Middle frontal gyrus (tissue), 1 donor: ENCODE measurements at regions not wholly inside any gene's neighbourhood (a gene's known extent, or its start where the extent isn't known, plus 50 kb on each side); places are given as distances from the start of the nearest gene placed in this dataset.
"Not testable (repeated sequence)": the region's sequence is repeated elsewhere in the genome, so short reads cannot be mapped to it uniquely, and the experiment has no call there.

Experiments
- DNase-seq: peaks from one replicate; pipeline ENCODE4 v3.0.0-alpha.2; 2015; ENCODE audit warnings: low spot score; ENCODE audit errors: extremely low spot score

GRCh38 chr9:67423049-67423728 lies 430.8 kb upstream of the SPATA31A3 start:
- DNase-seq, result not testable (repeated sequence)

GRCh38 chr9:67418496-67419079 lies 426.2 kb upstream of the SPATA31A3 start:
- not testable (repeated sequence) for DNase-seq

GRCh38 chr9:67417341-67417983 lies 425.1 kb upstream of the SPATA31A3 start:
- DNase-seq, result not testable (repeated sequence)

GRCh38 chr9:67416639-67417038 lies 424.3 kb upstream of the SPATA31A3 start:
- DNase-seq, result not testable (repeated sequence)

DNA sequence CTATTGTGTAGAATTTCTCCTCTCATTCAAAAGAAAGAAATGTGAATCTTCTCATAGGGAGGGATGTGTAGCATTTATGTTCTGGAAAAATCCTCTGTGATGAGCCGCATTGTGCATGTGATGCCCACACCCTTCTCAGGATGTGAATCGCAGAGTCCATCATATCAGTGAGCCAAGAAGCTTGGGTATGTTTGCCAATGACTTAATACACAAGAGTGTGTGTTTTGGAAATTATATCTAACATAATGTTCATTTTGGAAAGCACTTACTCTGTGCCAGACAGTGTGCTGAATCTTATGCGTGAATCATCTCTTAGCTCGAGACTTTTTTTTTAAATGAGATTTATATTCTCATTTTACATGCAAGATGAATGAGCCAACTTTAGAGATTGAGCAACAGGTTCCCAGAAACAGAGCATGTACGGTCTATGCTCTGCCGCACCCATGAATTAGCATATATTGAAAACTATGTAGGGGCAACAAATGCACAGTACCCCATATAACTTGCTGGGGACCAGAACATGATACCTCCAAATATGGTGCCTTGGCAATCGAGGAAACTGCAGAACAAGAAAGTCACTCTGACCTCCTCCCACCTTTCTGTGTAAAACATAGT lies 418.4 kb upstream of the SPATA31A3 start:
- DNase-seq, result not testable (repeated sequence)

DNA sequence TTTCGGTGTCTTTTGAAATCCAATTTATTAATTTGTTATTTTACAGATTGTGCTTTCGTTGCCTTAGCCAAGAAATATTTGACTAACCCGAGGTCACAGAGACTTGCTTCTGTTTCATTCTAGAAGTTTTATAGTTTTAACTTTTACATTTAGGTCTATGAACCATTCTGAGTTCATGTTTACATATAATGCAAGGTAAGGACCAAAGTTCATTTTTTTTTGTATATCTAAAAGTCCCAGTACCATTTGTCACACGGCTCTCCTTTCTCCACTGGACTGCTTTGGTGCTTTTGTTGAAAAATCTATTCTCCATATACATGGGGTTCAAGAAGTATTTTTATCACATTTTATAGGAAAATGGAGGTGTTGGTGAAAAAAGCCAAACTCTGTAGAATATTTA lies 411.4 kb upstream of the SPATA31A3 start:
- DNase-seq, result not testable (repeated sequence)

DNA sequence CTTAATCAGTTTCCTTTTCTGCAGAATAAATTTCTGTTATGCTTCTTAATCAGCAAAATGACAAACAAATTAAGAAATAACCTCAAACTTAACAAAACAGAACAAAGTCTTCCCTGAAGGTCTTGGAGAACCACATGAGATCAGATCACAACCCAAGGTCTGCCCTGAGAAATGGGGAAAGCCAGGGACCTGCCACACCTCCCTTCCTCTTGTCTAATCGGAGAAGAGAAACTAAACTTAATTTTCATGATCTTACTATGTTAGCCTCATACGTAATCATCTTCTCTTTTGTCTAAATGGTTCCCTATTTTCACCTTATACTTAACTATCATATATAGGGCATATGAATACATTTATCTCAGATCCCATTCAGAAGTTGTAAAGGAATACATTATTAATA lies 405.4 kb upstream of the SPATA31A3 start:
- DNase-seq, result not testable (repeated sequence)

- not testable (repeated sequence) for DNase-seq
Observed at GRCh38 chr9:67394782-67395181, 402.4 kb upstream of the SPATA31A3 start.

DNA sequence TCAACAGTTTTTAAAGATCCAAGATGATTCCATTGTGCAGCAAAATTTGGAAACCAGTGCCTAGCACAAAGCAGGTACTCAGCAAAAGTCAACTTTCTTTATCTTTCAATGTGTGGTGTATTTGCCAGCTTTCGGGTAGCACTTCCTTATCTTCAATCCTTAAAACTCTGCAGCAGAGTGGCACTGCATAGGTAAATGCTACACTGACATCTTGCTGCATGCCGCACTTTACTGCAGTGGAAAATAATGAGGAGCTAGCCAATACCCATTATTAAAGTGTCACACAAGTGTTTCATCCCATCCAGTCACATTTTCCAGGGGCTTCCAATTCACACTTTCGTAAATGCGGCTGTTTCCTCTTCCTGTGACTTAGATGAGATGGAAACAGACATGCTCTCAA lies 401.7 kb upstream of the SPATA31A3 start:
- not testable (repeated sequence) for DNase-seq

DNA sequence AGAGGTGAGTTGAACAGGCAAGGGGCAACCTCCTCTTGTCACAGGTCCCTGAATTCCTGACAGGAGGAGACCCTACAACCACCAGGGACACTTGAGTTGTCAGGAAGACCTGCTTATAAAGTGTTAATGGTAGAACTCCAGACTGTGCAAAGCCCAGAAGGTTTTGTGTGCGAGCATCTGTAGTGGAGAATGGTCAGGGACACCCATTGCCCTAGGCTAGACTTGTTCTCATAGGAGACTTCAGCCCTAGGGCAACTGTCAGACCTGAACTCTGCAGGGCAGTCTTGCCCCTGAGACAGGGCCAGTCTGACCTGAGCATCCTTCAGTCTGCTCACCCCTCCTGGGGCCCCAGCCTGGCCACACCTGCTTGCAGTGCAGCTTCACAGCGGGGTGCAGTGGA lies 377.3 kb upstream of the SPATA31A3 start:
- not testable (repeated sequence) for DNase-seq

DNA sequence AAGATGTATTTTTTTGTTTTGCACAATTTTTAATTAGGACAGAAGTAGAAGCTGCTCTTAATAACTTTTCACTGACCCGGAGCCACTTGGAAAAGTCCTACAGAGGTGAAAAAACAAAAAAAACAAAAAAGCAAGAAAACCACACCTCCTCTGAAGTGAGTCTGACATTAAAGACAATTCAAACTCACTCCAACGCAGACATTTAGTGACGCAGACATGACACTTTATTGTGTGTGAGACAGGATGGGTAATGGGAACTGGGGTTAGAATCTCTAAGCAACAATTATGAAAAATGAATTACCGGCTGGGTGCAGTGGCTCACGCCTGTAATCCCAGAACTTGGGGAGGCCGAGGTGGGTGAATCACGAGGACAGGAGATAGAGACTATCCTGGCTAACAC lies 370.0 kb upstream of the SPATA31A3 start:
- DNase-seq, result not testable (repeated sequence)

DNA sequence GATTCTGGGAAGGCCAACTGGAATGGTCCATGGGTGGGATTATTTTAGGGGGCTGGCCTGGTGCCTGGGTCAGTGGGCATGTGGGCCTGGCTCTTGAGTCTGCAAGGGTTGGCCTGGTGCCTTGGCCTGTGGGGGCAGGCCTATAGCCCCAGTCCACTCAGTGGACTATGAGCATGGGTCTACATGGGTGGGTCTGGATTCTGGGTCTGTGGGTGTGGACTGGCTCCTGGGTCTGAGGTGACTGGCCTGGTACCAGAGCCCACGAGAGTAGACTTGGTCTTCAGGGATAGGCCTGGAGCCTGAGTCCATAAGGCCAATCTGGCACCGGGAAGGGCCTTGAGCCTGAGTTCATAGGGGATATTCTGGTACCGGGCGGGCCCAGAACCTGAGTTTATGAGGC lies 361.6 kb upstream of the SPATA31A3 start:
- not testable (repeated sequence) for DNase-seq

- DNase-seq, result not testable (repeated sequence)
Observed at GRCh38 chr9:67349424-67349759, 357.0 kb upstream of the SPATA31A3 start.

DNA sequence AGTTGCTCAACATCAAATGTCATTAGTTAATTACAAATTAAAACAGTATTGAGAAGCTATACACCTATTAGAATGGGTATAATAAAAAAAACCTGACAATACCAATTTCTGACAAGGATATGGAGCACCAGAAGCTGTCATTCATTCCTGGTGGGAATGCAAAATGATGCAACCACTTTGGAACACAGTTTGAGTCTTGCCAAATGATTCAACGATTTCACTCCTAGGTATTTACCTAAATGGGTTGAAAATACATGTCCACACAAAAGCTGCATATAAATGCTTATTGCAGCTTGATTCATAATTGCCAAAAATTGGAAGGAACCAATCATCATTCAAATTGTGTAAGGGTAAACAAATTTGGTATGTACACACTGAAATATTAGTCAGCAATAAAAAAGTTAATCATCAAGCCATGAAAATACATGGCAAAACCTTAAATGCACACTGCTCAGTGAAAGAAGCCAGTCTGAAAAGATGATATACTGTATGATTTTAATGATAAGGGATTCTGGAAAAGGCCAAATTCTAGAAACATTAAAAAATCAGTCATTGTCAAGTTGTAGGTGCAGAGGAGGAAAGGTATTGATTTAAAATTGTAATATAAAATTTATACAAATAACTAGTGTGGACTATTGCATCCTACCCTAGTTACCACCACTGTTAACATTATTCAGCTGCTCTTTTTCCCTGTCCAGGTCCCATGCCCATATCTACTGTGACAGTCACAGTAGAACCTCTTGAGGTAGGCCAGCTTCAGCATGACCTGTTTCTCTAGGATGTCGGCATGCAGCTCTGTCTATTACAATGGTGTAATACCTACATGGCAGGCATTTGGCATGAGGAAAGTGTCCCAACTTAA lies 356.4 kb upstream of the SPATA31A3 start:
- not testable (repeated sequence) for DNase-seq

DNA sequence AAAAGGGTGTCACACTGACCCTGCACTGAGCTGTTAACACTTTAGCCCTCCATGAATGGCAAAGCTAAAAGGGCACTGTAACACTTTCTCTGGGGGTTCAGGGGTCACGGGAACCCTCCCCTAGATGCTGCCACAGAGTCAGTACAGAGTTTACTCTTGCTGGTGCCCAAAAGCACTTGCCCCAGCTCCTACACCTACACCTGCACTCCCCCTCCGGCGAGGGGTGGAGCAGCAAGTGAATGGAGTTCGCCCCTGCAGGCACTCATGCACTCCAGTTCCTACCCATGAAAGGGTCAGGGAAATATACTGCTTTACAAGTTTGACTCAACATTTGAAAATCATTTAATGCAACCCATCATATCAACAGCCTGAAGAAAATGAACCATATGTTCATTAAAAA lies 355.7 kb upstream of the SPATA31A3 start:
- DNase-seq, result not testable (repeated sequence)

GRCh38 chr9:67339216-67339615 lies 346.9 kb upstream of the SPATA31A3 start:
- not testable (repeated sequence) for DNase-seq

GRCh38 chr9:67338201-67338600 lies 345.9 kb upstream of the SPATA31A3 start:
- DNase-seq, result not testable (repeated sequence)

- DNase-seq, result not testable (repeated sequence)
Observed at GRCh38 chr9:67334727-67335572, 342.6 kb upstream of the SPATA31A3 start.

- DNase-seq, result not testable (repeated sequence)
Observed at GRCh38 chr9:67331634-67332033, 339.3 kb upstream of the SPATA31A3 start.

DNA sequence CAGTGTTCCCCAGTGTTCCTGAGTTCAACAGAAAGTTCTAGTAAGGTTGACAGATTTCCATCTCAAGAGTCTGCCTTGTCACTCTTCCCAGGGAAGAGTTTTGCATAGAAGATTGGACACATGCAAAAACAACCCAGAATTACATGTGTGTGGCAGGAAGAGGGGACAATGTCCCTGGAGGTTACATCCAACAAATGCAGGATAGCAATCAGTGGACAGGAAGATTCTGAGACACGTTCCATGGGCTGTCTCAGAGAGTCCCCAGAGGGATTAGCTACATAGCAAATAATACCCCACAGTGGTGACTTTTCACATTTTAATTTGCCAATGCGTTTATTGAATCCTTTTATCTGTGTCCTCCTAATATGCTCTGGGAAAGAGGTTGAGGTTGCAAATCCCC lies 321.1 kb upstream of the SPATA31A3 start:
- not testable (repeated sequence) for DNase-seq
